GM10248 (cell line): ENCODE measurements at regions not wholly inside any gene's neighbourhood (a gene's known extent, or its start where the extent isn't known, plus 50 kb on each side); places are given as distances from the start of the nearest gene placed in this dataset.

Experiments used
- CTCF ChIA-PET: fragments of 300-600 bp; sonication (Branson Sonifier 250); formaldehyde crosslinking; extraction: SDS; loops from one replicate; lab custom pipeline; 2021; ENCODE audit warnings: antibody characterized with exemption; lab: Yijun Ruan, JAX
- POLR2A ChIA-PET: fragments of 350-650 bp; sonication (Branson Sonifier 250); formaldehyde crosslinking; extraction: SDS; loops from one replicate; lab custom pipeline; 2020; ENCODE audit warnings: antibody characterized with exemption; lab: Yijun Ruan, JAX
- DNase-seq: peaks from one replicate; pipeline ENCODE4 v3.0.0; 2012; ENCODE audit errors: extremely low spot score
- TF ChIP-seq, protein P1 (sequence below): IDR thresholded peaks from 2 replicates; pipeline ENCODE4 v1.5.1; 2012; ENCODE audit warnings: mild to moderate bottlenecking, low read depth; ENCODE audit errors: extremely low read depth, missing control alignments, control extremely low read depth

DNA sequence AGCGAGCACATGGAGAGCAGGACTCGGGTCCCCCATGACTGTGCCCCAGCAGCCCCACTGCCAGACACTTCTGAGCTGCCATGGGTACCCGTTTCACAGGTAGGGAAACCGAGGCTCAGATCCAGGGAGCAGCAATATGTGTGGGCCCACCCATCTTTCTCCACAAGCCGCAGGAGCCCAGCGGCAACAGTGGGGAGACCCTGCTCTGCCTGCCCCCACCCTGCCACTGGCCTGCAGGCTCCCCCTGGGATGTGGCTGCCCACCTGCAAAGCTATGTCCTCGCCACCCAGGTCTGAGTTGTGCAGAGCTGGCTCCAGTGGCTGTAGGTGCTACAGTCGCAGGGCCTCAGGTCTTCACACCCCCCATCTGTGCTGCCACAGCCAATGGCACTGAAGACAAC lies 50.6 kb upstream of the C1QTNF9B start:
- POLR2A ChIA-PET = no interaction called here
- CTCF ChIA-PET = interaction anchor here (1.2 to 7.7 kb wide), 3 partner anchors 11 to 26 kb away, joined by 3 to 64 read pairs (median 4); no protein-coding TSS in a partner anchor
- TF ChIP-seq, protein P1, sequence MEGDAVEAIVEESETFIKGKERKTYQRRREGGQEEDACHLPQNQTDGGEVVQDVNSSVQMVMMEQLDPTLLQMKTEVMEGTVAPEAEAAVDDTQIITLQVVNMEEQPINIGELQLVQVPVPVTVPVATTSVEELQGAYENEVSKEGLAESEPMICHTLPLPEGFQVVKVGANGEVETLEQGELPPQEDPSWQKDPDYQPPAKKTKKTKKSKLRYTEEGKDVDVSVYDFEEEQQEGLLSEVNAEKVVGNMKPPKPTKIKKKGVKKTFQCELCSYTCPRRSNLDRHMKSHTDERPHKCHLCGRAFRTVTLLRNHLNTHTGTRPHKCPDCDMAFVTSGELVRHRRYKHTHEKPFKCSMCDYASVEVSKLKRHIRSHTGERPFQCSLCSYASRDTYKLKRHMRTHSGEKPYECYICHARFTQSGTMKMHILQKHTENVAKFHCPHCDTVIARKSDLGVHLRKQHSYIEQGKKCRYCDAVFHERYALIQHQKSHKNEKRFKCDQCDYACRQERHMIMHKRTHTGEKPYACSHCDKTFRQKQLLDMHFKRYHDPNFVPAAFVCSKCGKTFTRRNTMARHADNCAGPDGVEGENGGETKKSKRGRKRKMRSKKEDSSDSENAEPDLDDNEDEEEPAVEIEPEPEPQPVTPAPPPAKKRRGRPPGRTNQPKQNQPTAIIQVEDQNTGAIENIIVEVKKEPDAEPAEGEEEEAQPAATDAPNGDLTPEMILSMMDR = no peak
- DNase-seq = no peak

DNA sequence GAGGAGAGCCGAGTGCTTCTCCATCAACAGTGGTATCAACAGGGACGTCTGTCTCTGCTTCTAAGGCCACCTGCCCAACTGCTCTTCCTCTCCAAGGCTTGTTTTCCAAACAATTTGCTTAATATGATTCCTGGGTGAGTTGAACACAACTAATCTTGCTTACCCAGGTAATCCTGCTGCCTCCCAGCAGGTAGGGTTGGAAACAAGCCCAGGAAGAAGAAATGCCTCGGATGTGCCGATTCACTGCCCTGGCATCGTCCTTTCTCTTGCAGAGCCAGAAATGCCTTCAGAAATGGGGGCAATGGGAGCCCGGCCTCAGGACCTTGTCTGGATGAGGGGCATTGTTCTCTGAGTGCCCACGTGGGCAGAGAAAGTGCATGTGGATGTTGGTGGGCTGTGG lies 51.9 kb upstream of the C1QTNF9B start:
- no peak for DNase-seq
- CTCF ChIA-PET = interaction anchor here (1.2 to 7.7 kb wide), 3 partner anchors 12 to 28 kb away, joined by 3 to 64 read pairs (median 4); no protein-coding TSS in a partner anchor
- POLR2A ChIA-PET = no interaction called here
- TF ChIP-seq, protein P1 = no peak

DNA sequence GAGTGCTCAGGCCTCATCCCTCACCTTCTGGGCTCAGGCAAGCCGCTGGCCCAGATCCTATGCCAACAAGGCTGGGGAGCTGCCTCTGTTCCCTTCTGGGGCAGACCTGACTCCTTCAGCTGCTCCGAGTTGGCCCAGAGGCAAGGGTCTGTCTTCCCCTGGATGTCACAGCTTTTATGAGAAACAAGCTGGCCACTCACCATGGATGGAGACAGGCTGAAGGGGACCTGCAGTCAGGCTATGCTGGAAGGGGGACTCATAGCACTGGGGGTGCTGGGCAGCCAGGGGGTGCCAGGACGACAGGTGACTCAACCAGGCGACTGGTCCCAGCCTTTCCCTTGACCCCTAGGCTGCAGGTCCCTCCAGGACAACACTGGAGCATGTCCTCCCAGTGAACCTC lies 52.4 kb upstream of the C1QTNF9B start:
- POLR2A ChIA-PET = no interaction called here
- TF ChIP-seq, protein P1 = no peak
- CTCF ChIA-PET = interaction anchor here (7.7 kb wide), 1 partner anchor 11 kb away, joined by 64 read pairs; no protein-coding TSS in a partner anchor
- no peak for DNase-seq

DNA sequence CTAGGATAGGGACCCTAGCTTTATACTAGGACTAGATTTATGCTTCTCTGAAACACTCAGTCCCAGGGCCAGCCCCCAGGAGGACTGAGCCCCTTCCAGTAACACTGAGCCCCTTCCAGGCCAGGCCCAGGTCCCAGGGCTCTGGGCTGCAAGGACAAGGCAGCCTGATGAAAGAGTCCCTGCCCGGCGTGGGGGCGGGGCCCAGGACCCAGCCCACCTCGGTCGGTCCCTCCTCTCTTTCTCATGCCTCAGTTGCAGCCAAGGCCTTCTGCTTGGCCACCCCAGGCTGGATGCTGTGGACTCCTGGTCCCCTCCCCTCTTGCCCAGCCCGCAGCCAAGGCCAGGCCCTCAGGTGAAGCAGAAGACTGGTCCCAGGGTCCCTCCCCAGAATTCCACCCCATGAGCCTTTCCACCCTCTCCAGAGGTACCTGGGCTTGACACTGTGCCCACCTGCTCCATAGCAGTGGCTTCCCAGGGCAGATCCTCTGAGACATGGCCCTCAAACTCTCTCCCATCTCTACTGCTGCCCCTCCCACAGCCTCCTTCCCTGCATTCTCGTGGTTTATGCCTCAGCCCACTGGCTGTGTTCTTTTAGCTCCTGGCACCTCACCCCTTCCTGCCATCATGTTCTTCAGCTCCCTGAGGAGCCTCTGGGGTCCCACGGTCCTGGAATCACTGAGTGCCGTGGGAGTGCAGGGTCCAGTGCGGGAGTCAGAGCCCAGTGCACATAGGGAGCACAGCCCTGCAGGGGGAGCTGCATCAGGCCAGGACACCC lies 53.6 kb upstream of the C1QTNF9B start:
- ChIA-PET CTCF (interaction anchor here (1.9 to 7.7 kb wide), 2 partner anchors 9 to 10 kb away, joined by 5 to 64 read pairs; no protein-coding TSS in a partner anchor), POLR2A (no interaction called here)
- no peak for DNase-seq
- TF ChIP-seq, protein P1 = no peak

DNA sequence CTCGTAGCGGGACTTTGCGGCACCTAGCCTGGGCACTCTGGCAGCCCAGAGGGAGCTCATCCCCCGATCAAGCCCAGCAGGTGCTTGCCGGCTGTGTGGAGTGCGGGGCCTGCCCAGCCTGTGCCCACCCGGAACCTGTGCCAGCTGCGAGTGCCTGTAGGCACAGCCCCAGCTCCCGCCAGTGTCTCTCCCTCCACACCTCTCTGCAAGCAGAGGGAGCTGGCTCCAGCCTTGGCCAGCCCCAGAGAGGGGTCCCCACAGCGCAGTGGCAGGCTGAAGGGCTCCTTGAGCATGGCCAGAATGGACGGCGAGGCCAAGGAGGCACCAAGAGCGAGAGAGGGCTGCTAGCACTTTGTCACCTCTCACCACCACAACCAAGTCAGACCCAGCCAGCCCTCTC lies 55.5 kb upstream of the C1QTNF9B start:
- ChIA-PET POLR2A (no interaction called here), CTCF (interaction anchor here (0.8 to 7.7 kb wide), 3 partner anchors 8 to 19 kb away, joined by 3 to 64 read pairs (median 5); no protein-coding TSS in a partner anchor)
- DNase-seq = no peak
- TF ChIP-seq, protein P1 = no peak

DNA sequence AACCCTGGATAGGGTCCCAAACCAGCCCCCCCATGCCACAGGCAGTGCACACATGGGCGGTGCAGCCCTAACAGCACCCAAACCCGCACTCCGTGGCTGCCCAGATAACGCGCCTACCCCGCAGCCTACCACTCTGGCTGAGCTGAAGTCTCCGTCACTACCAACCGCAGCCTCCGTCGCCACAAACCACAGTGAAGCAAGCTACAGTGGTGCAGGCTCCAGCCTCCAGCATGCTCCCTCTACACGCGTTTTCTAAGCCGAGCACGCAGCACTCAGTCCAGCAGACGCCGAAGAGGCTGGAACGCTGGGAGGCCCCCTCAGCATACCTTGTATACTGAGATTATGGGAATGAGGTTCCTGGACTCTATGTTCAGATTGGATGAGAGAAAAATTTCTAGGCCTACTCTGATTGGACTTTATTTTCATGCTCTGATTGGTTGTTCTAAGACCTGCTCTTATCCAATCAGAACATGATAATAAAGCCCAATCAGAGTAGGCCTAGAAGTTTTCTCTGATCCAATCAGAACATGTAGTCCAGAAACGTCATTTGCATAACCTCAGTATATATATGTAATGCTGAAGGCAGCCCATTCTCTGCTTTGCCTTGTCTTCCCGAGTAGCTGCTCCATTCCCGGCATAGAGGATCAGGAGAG lies 56.7 kb upstream of the C1QTNF9B start:
- POLR2A ChIA-PET = no interaction called here
- CTCF ChIA-PET = no interaction called here
- no peak for DNase-seq
- TF ChIP-seq, protein P1 = no peak
